Calu3 (cell line): ENCODE measurements at regions not wholly inside any gene's neighbourhood (a gene's known extent, or its start where the extent isn't known, plus 50 kb on each side); places are given as distances from the start of the nearest gene placed in this dataset.

Source experiments
- BruUV-seq: library from RNA; stranded (reverse); fragments of 400-500 nt; replicated peaks from 2 replicates; lab custom pipeline; 2021; lab: Mats Ljungman, UMichigan
- CTCF ChIA-PET: fragments of 300-600 bp; sonication (Branson Sonifier 250); formaldehyde crosslinking; loops from one replicate; lab custom pipeline; 2022; ENCODE audit warnings: antibody characterized with exemption; lab: Charles Lee
- DNase-seq: peaks from one replicate; pipeline ENCODE4 v3.0.0; 2022
- H3K27ac Mint-ChIP-seq: one replicate; pipeline ENCODE4 v1.8.0; 2022; ENCODE audit warnings: mixed read lengths; ENCODE audit not compliant: unreplicated experiment
- H3K27me3 Mint-ChIP-seq: one replicate; pipeline ENCODE4 v1.8.0; 2022; ENCODE audit warnings: mixed read lengths; ENCODE audit not compliant: unreplicated experiment
- H3K36me3 Mint-ChIP-seq: one replicate; pipeline ENCODE4 v1.8.0; 2022; ENCODE audit warnings: mild to moderate bottlenecking, moderate library complexity, mixed read lengths; ENCODE audit not compliant: insufficient read depth, unreplicated experiment
- H3K4me1 Mint-ChIP-seq: one replicate; pipeline ENCODE4 v1.8.0; 2022; ENCODE audit warnings: mild to moderate bottlenecking, low read depth, mixed read lengths; ENCODE audit not compliant: unreplicated experiment
- H3K4me3 Mint-ChIP-seq: one replicate; pipeline ENCODE4 v1.8.0; 2022; ENCODE audit warnings: mild to moderate bottlenecking, low read depth, moderate library complexity, mixed read lengths; ENCODE audit not compliant: unreplicated experiment
- H3K9me3 Mint-ChIP-seq: one replicate; pipeline ENCODE4 v1.8.0; 2022; ENCODE audit warnings: low read depth, mixed read lengths; ENCODE audit not compliant: unreplicated experiment
- CTCF ChIP-seq: fragments of 200-600 bp; IDR thresholded peaks from one replicate; pipeline ENCODE4 v1.8.0; 2022; ENCODE audit warnings: antibody characterized with exemption; ENCODE audit not compliant: unreplicated experiment
- intact Hi-C: fragments of 100-400 bp; cut with micrococcal nuclease; formaldehyde crosslinking; loops from one replicate; pipeline ENCODE4 v1.10.0; 2022; ENCODE audit not compliant: unreplicated experiment

- TF ChIP-seq CTCF, result no peak
- H3K36me3 Mint-ChIP-seq, result no peaks in the 10 kb centered on the region
- H3K27me3 Mint-ChIP-seq, result peaks cover 28% of the 10 kb centered on the region
- intact Hi-C loops, result no loop called here
- H3K9me3 Mint-ChIP-seq, result no peaks in the 10 kb centered on the region
- H3K27ac Mint-ChIP-seq, result no peak overlapping the region
- no peak for DNase-seq
- BruUV-seq, result no TSS peak
- CTCF ChIA-PET, result interaction anchor here (0.5 to 0.8 kb wide), 2 partner anchors 185 to 354 kb away, joined by 3 to 5 read pairs; no protein-coding TSS in a partner anchor
- peaks cover 8% of the 10 kb centered on the region for H3K4me1 Mint-ChIP-seq
- no peak overlapping the region for H3K4me3 Mint-ChIP-seq
These were observed 205.4 kb downstream of the SOD2 start for GRCh38 chr6:159487636-159488035.

- intact Hi-C loops, result no loop called here
- CTCF ChIA-PET, result no interaction called here
- no peak for DNase-seq
- BruUV-seq, result no TSS peak
- no peaks in the 10 kb centered on the region for H3K36me3 Mint-ChIP-seq
- no peak overlapping the region for H3K27ac Mint-ChIP-seq
- no peak for TF ChIP-seq CTCF
- H3K4me3 Mint-ChIP-seq, result no peak overlapping the region
- H3K27me3 Mint-ChIP-seq, result peaks cover 18% of the 10 kb centered on the region
- no peaks in the 10 kb centered on the region for H3K4me1 Mint-ChIP-seq
- no peaks in the 10 kb centered on the region for H3K9me3 Mint-ChIP-seq
These were observed 209.8 kb downstream of the SOD2 start for GRCh38 chr6:159483259-159483658.

GRCh38 chr6:159481897-159482296 lies 211.1 kb downstream of the SOD2 start:
- intact Hi-C loops, result no loop called here
- CTCF ChIA-PET, result no interaction called here
- Mint-ChIP-seq H3K36me3 (no peaks in the 10 kb centered on the region), H3K9me3 (no peaks in the 10 kb centered on the region), H3K4me3 (no peak overlapping the region), H3K27ac (no peak overlapping the region), H3K4me1 (no peaks in the 10 kb centered on the region), H3K27me3 (peaks cover 18% of the 10 kb centered on the region)
- no peak for DNase-seq
- BruUV-seq, result no TSS peak
- no peak for TF ChIP-seq CTCF

- H3K27me3 Mint-ChIP-seq, result peaks cover 28% of the 10 kb centered on the region
- BruUV-seq, result no TSS peak
- no peak overlapping the region for H3K27ac Mint-ChIP-seq
- no peaks in the 10 kb centered on the region for H3K36me3 Mint-ChIP-seq
- no peaks in the 10 kb centered on the region for H3K9me3 Mint-ChIP-seq
- no peak overlapping the region for H3K4me3 Mint-ChIP-seq
- no peak for DNase-seq
- TF ChIP-seq CTCF, result no peak
- CTCF ChIA-PET, result no interaction called here
- intact Hi-C loops, result no loop called here
- H3K4me1 Mint-ChIP-seq, result no peaks in the 10 kb centered on the region
These were observed 212.6 kb downstream of the SOD2 start for GRCh38 chr6:159480471-159480870.

- Mint-ChIP-seq H3K27ac (no peak overlapping the region), H3K4me3 (no peak overlapping the region), H3K4me1 (no peaks in the 10 kb centered on the region), H3K27me3 (peaks cover 41% of the 10 kb centered on the region), H3K9me3 (no peaks in the 10 kb centered on the region), H3K36me3 (no peaks in the 10 kb centered on the region)
- CTCF ChIA-PET, result no interaction called here
- TF ChIP-seq CTCF, result no peak
- intact Hi-C loops, result no loop called here
- BruUV-seq, result no TSS peak
- no peak for DNase-seq
These were observed 213.9 kb downstream of the SOD2 start for GRCh38 chr6:159479146-159479545.
